GM12878 (cell line): ENCODE measurements at regions not wholly inside any gene's neighbourhood (a gene's known extent, or its start where the extent isn't known, plus 50 kb on each side); places are given as distances from the start of the nearest gene placed in this dataset.
A peak's percentile ranks its signal among the peaks of the same experiment; 100 is the strongest.

Experiments
- ATAC-seq: fragments of 200-7000 bp; cut with Tn5 transposase; 3 replicates; pipeline ENCODE4 v1.9.1; 2020; ENCODE audit warnings: mild to moderate bottlenecking, moderate library complexity
- BruUV-seq: library from RNA; stranded (reverse); fragments of 400-500 nt; replicated peaks from 2 replicates; lab custom pipeline; 2021; lab: Mats Ljungman, UMichigan
- CTCF ChIA-PET: fragments of 300-600 bp; sonication (Branson Sonifier 250); formaldehyde crosslinking; extraction: SDS; loops from one replicate; lab custom pipeline; 2021; ENCODE audit warnings: inconsistent platforms; lab: Yijun Ruan, JAX
- POLR2A ChIA-PET: fragments of 350-600 bp; formaldehyde crosslinking; extraction: SDS; loops from one replicate; lab custom pipeline; 2021; ENCODE audit warnings: inconsistent platforms; lab: Charles Lee
- RAD21 ChIA-PET: fragments of 300-600 bp; sonication (Branson Sonifier 250); formaldehyde crosslinking; loops from one replicate; lab custom pipeline; 2023; ENCODE audit warnings: antibody characterized with exemption; ENCODE audit not compliant: unreplicated experiment; lab: Charles Lee
- SMC1A ChIA-PET: fragments of 300-600 bp; sonication (Branson Sonifier 250); formaldehyde crosslinking; loops from one replicate; lab custom pipeline; 2023; ENCODE audit not compliant: unreplicated experiment, uncharacterized antibody; lab: Charles Lee
- DNase-seq: peaks from one replicate; pipeline ENCODE4 v3.0.0-alpha.2; 2011; ENCODE audit warnings: low read depth, low spot score
- FAIRE-seq: peaks from 3 replicates; lab custom pipeline; 2011; peaks lifted over from hg19 to GRCh38; lab: Jason Lieb, UNC
- H2AFZ ChIP-seq: 2 replicates; pipeline ENCODE4 v1.6.0; 2011; ENCODE audit warnings: low read depth, low read length, control low read depth; ENCODE audit not compliant: control insufficient read depth
- H3K27ac ChIP-seq: 2 replicates; pipeline ENCODE4 v1.5.1; 2011; ENCODE audit warnings: control low read depth; ENCODE audit not compliant: control insufficient read depth, insufficient read depth
- H3K27me3 ChIP-seq, 2 experiments: replicated peaks in 1 of 2; 2 replicates each; pipeline versions ENCODE4 v1.6.0 to v1.6.1; 2011; ENCODE audit warnings: low read length in 1 of 2; ENCODE audit not compliant: control insufficient read depth in 2 of 2, insufficient read depth in 2 of 2
- H3K36me3 ChIP-seq, 2 experiments: 2 replicates each; pipeline ENCODE4 v1.5.1; 2011; ENCODE audit warnings: low read length in 1 of 2; ENCODE audit not compliant: control insufficient read depth in 2 of 2, insufficient read depth in 2 of 2
- H3K4me1 ChIP-seq: 2 replicates; pipeline ENCODE4 v1.6.1; 2011; ENCODE audit warnings: mild to moderate bottlenecking, low read length, moderate library complexity, mixed read lengths; ENCODE audit not compliant: control insufficient read depth, insufficient read depth
- H3K4me2 ChIP-seq: 2 replicates; pipeline ENCODE4 v1.6.0; 2011; ENCODE audit warnings: control low read depth; ENCODE audit not compliant: control insufficient read depth, insufficient read depth
- H3K4me3 ChIP-seq: fragments of 200-600 bp; sonication (generic); 2 replicates; pipeline ENCODE4 v1.5.1; 2016
- H3K79me2 ChIP-seq: 2 replicates; pipeline ENCODE4 v1.6.0; 2011; ENCODE audit warnings: low read length; ENCODE audit not compliant: control insufficient read depth, insufficient read depth
- H3K9ac ChIP-seq: 2 replicates; pipeline ENCODE4 v1.8.0; 2011; ENCODE audit warnings: low read length, control low read depth, mixed read lengths; ENCODE audit not compliant: control insufficient read depth, insufficient read depth
- H3K9me3 ChIP-seq: replicated peaks from 3 replicates; pipeline ENCODE4 v1.5.1; 2011; ENCODE audit warnings: mild to moderate bottlenecking, low read length; ENCODE audit not compliant: control insufficient read depth, insufficient read depth
- H4K20me1 ChIP-seq: 2 replicates; pipeline ENCODE4 v1.6.0; 2011; ENCODE audit not compliant: control insufficient read depth, insufficient read depth
- CHD4 ChIP-seq: fragments of 200-600 bp; sonication (generic); IDR thresholded peaks from 2 replicates; pipeline ENCODE4 v1.6.1; 2016; ENCODE audit warnings: mild to moderate bottlenecking
- CREM ChIP-seq: IDR thresholded peaks from 2 replicates; pipeline ENCODE4 v1.6.1; 2014; ENCODE audit warnings: antibody characterized with exemption, low read depth
- POU2F2 ChIP-seq: IDR thresholded peaks from 3 replicates; pipeline ENCODE4 v1.6.1; 2011; ENCODE audit warnings: low read depth, mild to moderate bottlenecking, low read length, borderline replicate concordance
- SPI1 ChIP-seq: IDR thresholded peaks from 2 replicates; pipeline ENCODE4 v1.6.1; 2011; ENCODE audit warnings: low read depth, mild to moderate bottlenecking, low read length, moderate library complexity, borderline replicate concordance; ENCODE audit not compliant: insufficient read depth
- STAT1 ChIP-seq: fragments of 450-650 bp; conservative IDR thresholded peaks from 2 replicates; pipeline ENCODE4 v1.6.1; 2014; ENCODE audit warnings: antibody characterized with exemption, mild to moderate bottlenecking
- ZNF207 ChIP-seq: fragments of 450-650 bp; IDR thresholded peaks from 2 replicates; pipeline ENCODE4 v1.6.1; 2014; ENCODE audit warnings: antibody characterized with exemption, mild to moderate bottlenecking, borderline replicate concordance
- WGBS: methylation state at CpG from one replicate; pipeline ENCODE4 v1.1.6; 2016; ENCODE audit warnings: low lambda C conversion rate; ENCODE audit not compliant: insufficient replicate concordance, insufficient coverage; ENCODE audit errors: missing lambda C conversion rate; 5-methylcytosine and 5-hydroxymethylcytosine counted together
- in situ Hi-C: fragments of 300-500 bp; cut with MboI; formaldehyde crosslinking; loops from 9 replicates; pipeline ENCODE4 v1.14.3; 2018; ENCODE audit warnings: mixed read lengths
- intact Hi-C: fragments of 100-400 bp; cut with micrococcal nuclease; formaldehyde crosslinking; loops from one replicate; pipeline ENCODE4 v1.14.2; 2022; ENCODE audit not compliant: unreplicated experiment

- no peaks in the 10 kb centered on the region for H3K9me3 ChIP-seq
- in situ Hi-C loops (loop anchor here (10.0 kb wide), 1 partner anchor 931 kb away; no protein-coding TSS in a partner anchor), intact Hi-C loops (loop anchor here (5.0 kb wide), 1 partner anchor 644 kb away; no protein-coding TSS in a partner anchor)
- TF ChIP-seq SPI1 (peak; percentile 75; the same call in 1 of the 2 replicates), CHD4 (no peak), STAT1 (no peak)
- ChIA-PET POLR2A (no interaction called here), CTCF (interaction anchor here (0.9 to 2.8 kb wide), 4 partner anchors 9 to 645 kb away, joined by 3 to 11 read pairs (median 7); no protein-coding TSS in a partner anchor), SMC1A (interaction anchor here (1.3 kb wide), 1 partner anchor 56 kb away, joined by 4 read pairs; no protein-coding TSS in a partner anchor), RAD21 (interaction anchor here (1.1 to 4.9 kb wide), 2 partner anchors 96 to 645 kb away, joined by 3 to 20 read pairs; no protein-coding TSS in a partner anchor)
- H3K4me2 ChIP-seq = no peak overlapping the region
- H3K79me2 ChIP-seq = no peaks in the 10 kb centered on the region
- H3K27ac ChIP-seq = no peak overlapping the region
- H3K4me3 ChIP-seq = no peak overlapping the region
- DNase-seq (no peak), ATAC-seq (peak; percentile 46), FAIRE-seq (no peak)
- H3K9ac ChIP-seq = no peak overlapping the region
- H3K27me3 ChIP-seq = no peaks in the 10 kb centered on the region
- no peak overlapping the region for H2AFZ ChIP-seq
- WGBS = 84% methylated on average over 3 of the region's 3 CpGs
- H4K20me1 ChIP-seq = no peaks in the 10 kb centered on the region
- H3K36me3 ChIP-seq = no peaks in the 10 kb centered on the region
- no TSS peak for BruUV-seq
- no peaks in the 10 kb centered on the region for H3K4me1 ChIP-seq
Observed at GRCh38 chr13:60326273-60326672, 70.7 kb upstream of the TDRD3 start.

- ChIA-PET SMC1A (interaction anchor here (0.7 to 3.3 kb wide), 8 partner anchors 10 to 422 kb away, joined by 3 to 15 read pairs (median 4); no protein-coding TSS in a partner anchor), POLR2A (no interaction called here), RAD21 (interaction anchor here (0.7 to 4.9 kb wide), 7 partner anchors 11 to 646 kb away, joined by 3 to 20 read pairs (median 4); no protein-coding TSS in a partner anchor), CTCF (interaction anchor here (0.6 to 3.6 kb wide), 7 partner anchors 12 to 936 kb away, joined by 3 to 16 read pairs (median 4); no protein-coding TSS in a partner anchor)
- no peaks in the 10 kb centered on the region for H3K4me1 ChIP-seq
- WGBS = 43% methylated on average over 4 of the region's 4 CpGs
- no peak overlapping the region; the same call in 1 of the 2 replicates for H2AFZ ChIP-seq
- H3K9me3 ChIP-seq = no peaks in the 10 kb centered on the region
- no peak overlapping the region for H3K27ac ChIP-seq
- no peak for ATAC-seq
- DNase-seq = no peak
- no peak for TF ChIP-seq ZNF207
- TF ChIP-seq POU2F2 = no peak
- no peak for TF ChIP-seq CREM
- H3K4me2 ChIP-seq = peak overlapping the region; percentile 35; the same call in 1 of the 2 replicates
- H3K4me3 ChIP-seq = no peak overlapping the region
- no peak overlapping the region for H3K9ac ChIP-seq
- in situ Hi-C loops (loop anchor here (10.0 kb wide), 1 partner anchor 933 kb away; no protein-coding TSS in a partner anchor), intact Hi-C loops (loop anchor here (5.0 kb wide), 1 partner anchor 645 kb away; no protein-coding TSS in a partner anchor)
- BruUV-seq = no TSS peak
- H3K27me3 ChIP-seq = no peaks in the 10 kb centered on the region
- H3K36me3 ChIP-seq = no peaks in the 10 kb centered on the region
- FAIRE-seq = no peak
- no peaks in the 10 kb centered on the region for H3K79me2 ChIP-seq
- no peaks in the 10 kb centered on the region for H4K20me1 ChIP-seq
Observed at GRCh38 chr13:60327511-60327910, 69.5 kb upstream of the TDRD3 start.
